SU-DHL-6 (cell line): ENCODE measurements at regions not wholly inside any gene's neighbourhood (a gene's known extent, or its start where the extent isn't known, plus 50 kb on each side); places are given as distances from the start of the nearest gene placed in this dataset.

Experiments used
- EZH2phosphoT487 ChIP-seq: fragments of 200-600 bp; sonication (generic), shearing (Covaris generic); conservative IDR thresholded peaks from 2 replicates; pipeline ENCODE4 v1.6.1; 2018; ENCODE audit warnings: mild to moderate bottlenecking, antibody characterized with exemption, low read length, moderate library complexity, mixed read lengths
- TF ChIP-seq, protein P1 (sequence below): fragments of 200-600 bp; sonication (generic); IDR thresholded peaks from one replicate; pipeline ENCODE4 v1.5.1; 2017; ENCODE audit warnings: antibody characterized with exemption, mild to moderate bottlenecking, low read length, moderate library complexity; ENCODE audit not compliant: insufficient read depth, poor library complexity, severe bottlenecking

DNA sequence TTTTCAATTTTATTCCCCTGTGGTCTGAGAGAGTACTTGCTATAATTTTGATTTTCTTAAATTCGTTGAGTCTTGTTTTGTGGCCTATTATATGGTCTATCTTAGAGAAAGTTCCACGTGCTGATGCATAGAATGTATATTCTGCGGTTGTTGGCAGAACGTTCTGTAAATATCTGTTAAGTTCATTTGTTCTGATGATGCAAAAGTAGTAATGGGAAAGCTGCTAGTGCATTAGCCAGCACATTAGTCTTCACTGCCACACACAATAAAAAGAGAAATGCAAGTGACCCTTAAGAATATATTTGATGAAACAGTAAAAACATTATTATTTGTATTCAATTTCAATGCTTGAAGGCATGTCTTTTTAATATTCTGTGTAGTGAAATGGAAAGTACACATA is 84.8 kb downstream of the GTPBP8 start:
- TF ChIP-seq, protein P1, sequence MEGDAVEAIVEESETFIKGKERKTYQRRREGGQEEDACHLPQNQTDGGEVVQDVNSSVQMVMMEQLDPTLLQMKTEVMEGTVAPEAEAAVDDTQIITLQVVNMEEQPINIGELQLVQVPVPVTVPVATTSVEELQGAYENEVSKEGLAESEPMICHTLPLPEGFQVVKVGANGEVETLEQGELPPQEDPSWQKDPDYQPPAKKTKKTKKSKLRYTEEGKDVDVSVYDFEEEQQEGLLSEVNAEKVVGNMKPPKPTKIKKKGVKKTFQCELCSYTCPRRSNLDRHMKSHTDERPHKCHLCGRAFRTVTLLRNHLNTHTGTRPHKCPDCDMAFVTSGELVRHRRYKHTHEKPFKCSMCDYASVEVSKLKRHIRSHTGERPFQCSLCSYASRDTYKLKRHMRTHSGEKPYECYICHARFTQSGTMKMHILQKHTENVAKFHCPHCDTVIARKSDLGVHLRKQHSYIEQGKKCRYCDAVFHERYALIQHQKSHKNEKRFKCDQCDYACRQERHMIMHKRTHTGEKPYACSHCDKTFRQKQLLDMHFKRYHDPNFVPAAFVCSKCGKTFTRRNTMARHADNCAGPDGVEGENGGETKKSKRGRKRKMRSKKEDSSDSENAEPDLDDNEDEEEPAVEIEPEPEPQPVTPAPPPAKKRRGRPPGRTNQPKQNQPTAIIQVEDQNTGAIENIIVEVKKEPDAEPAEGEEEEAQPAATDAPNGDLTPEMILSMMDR = no peak
- TF ChIP-seq EZH2phosphoT487 = no peak
